HFF-Myc (cell line): ENCODE measurements at regions not wholly inside any gene's neighbourhood (a gene's known extent, or its start where the extent isn't known, plus 50 kb on each side); places are given as distances from the start of the nearest gene placed in this dataset.
A peak's percentile ranks its signal among the peaks of the same experiment; 100 is the strongest.

ENCODE experiments used
- DNase-seq: peaks from one replicate; pipeline ENCODE4 v3.0.0-alpha.2; 2011; ENCODE audit warnings: low read depth; ENCODE audit errors: extremely low read depth
- H3K4me3 ChIP-seq: replicated peaks from 2 replicates; pipeline ENCODE4 v1.5.1; 2011; ENCODE audit warnings: low read depth, mild to moderate bottlenecking, control low read depth, low read length
- TF ChIP-seq, protein P1 (sequence below): IDR thresholded peaks from 2 replicates; pipeline ENCODE4 v1.5.1; 2012; ENCODE audit warnings: mild to moderate bottlenecking, low read depth, low read length, control low read depth; ENCODE audit errors: missing control alignments

DNA sequence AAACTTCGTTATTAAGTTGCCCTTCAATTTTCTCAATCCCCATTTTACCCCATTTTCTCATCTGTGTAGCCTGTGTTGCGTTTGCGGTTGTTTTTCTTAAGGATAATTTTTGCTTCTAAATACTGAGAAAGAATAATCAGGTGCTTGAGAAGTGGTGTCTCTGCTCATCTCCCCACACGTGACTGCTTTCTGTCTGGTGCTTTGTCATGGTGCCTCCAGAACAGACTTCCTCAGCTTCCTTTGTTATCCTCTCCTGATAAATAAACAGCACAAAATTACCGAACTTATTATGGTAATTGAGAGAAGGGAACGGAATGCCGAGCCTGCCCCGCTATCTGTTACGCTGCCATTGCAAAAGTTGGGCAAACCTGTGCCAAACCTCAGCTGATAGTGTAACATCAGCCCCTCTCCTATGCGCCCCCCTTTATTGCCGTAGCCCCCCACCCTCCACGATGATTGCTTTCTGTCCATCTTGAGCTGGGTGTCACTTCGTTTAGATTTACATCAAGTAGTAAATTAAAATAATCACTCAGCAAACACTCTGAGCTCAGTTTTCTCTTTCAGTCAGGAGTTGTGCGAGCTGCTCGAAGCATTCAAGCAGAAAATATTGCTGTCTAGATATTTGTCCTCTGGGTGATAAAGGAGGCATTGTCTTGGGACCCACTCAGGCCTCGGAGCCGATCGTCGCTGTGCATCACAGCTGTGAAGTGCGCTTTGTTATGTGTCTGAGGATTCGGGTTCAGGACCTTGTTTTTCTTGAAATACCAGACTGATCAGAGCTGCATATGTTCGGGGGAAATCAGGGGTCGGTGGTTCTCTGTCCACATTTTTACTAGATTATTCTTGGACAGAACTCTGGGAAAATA lies 1008.5 kb upstream of the FANCL start:
- TF ChIP-seq, protein P1, sequence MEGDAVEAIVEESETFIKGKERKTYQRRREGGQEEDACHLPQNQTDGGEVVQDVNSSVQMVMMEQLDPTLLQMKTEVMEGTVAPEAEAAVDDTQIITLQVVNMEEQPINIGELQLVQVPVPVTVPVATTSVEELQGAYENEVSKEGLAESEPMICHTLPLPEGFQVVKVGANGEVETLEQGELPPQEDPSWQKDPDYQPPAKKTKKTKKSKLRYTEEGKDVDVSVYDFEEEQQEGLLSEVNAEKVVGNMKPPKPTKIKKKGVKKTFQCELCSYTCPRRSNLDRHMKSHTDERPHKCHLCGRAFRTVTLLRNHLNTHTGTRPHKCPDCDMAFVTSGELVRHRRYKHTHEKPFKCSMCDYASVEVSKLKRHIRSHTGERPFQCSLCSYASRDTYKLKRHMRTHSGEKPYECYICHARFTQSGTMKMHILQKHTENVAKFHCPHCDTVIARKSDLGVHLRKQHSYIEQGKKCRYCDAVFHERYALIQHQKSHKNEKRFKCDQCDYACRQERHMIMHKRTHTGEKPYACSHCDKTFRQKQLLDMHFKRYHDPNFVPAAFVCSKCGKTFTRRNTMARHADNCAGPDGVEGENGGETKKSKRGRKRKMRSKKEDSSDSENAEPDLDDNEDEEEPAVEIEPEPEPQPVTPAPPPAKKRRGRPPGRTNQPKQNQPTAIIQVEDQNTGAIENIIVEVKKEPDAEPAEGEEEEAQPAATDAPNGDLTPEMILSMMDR, result no peak
- H3K4me3 ChIP-seq, result no peak overlapping the region
- no peak for DNase-seq

- H3K4me3 ChIP-seq, result no peak overlapping the region
- TF ChIP-seq, protein P1, result no peak
- no peak for DNase-seq
These were observed 998.0 kb upstream of the FANCL start for GRCh38 chr2:59239146-59239545.

- H3K4me3 ChIP-seq, result no peak overlapping the region
- TF ChIP-seq, protein P1, result no peak
- no peak for DNase-seq
These were observed 996.2 kb upstream of the FANCL start for GRCh38 chr2:59237311-59237710.

- DNase-seq, result peak; percentile 3
- TF ChIP-seq, protein P1, result no peak
- no peak overlapping the region for H3K4me3 ChIP-seq
These were observed 995.6 kb upstream of the FANCL start for GRCh38 chr2:59236723-59237122.

DNA sequence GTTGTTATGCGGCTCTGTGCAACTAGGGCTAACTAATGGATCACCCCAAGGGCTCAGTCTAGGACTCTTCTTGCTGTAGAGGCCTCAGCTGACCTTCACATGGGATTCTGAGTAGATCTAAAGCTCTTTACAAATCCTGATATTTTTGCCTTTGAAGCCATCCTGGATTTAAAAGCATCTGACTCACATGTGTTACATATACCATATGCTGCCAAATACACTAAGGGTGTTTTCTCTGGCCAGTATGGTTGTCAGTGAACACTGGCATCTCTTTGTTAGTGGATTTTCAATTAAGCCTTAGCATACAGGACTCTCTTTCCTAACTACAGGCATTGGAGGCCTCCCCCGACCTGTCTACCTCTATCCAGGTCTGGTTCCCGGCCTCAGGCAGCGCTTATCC lies 992.8 kb upstream of the FANCL start:
- no peak overlapping the region for H3K4me3 ChIP-seq
- DNase-seq, result no peak
- TF ChIP-seq, protein P1, result no peak

DNA sequence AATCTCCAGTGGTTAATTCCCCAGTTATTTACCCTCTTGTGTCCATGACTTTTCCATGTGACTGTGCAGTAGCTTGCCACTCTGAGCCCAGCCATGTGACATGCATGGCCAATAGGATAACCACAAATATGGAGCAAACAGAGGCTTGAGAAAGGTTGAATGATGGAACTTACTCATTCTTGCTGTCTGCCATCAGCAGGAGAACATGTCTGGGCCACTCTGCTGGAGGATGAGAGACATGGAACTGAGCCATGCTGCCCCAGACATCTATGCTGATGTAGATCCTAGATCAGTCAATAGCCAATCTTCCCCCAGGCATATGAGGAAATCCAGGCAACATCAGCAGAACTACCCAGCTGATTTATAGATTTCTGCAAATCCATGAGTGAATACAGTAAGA lies 992.3 kb upstream of the FANCL start:
- TF ChIP-seq, protein P1, result no peak
- no peak for DNase-seq
- no peak overlapping the region for H3K4me3 ChIP-seq
